SK-N-MC (cell line): ENCODE measurements at regions not wholly inside any gene's neighbourhood (a gene's known extent, or its start where the extent isn't known, plus 50 kb on each side); places are given as distances from the start of the nearest gene placed in this dataset.
"Not testable (repeated sequence)": the region's sequence is repeated elsewhere in the genome, so short reads cannot be mapped to it uniquely, and the experiment has no call there.

Source experiments
- EZH2 ChIP-seq: fragments of 200-600 bp; sonication (generic); IDR thresholded peaks from one replicate; pipeline ENCODE4 v1.6.1; 2017; ENCODE audit warnings: antibody characterized with exemption
- FOXP2 ChIP-seq: optimal IDR thresholded peaks from 2 replicates; pipeline ENCODE3; 2011; ENCODE audit warnings: mild to moderate bottlenecking, moderate library complexity; ENCODE audit not compliant: insufficient read depth; ENCODE audit errors: extremely low read length, control extremely low read depth
- POLR2AphosphoS5 ChIP-seq: IDR thresholded peaks from 2 replicates; pipeline ENCODE4 v1.6.1; 2012; ENCODE audit warnings: mild to moderate bottlenecking, low read depth, low read length, borderline replicate concordance

DNA sequence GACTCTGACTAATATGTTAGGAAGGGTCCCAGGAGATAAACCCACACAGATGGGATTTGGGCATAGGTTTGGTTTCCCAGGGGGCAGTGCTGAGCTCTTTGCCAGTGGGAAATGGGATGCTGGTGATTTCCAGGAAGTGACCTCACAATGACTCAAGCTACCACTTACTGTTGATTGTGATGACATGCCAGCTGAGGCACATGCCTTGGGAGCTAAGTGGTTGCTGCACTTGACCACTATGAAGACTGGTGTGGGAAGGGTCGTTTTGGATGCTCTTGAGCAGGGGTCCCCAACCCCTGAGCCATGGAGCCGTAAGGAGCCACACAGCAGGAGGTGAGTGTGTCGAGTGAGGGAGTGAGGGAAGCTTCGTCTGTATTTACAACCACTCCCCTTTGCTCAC is 159.0 kb upstream of the CDK13 start:
- not testable (repeated sequence) for TF ChIP-seq EZH2, POLR2AphosphoS5, FOXP2
